Adrenal gland (tissue), 9 donors: ENCODE measurements at regions not wholly inside any gene's neighbourhood (a gene's known extent, or its start where the extent isn't known, plus 50 kb on each side); places are given as distances from the start of the nearest gene placed in this dataset.

Experiments used
- DNase-seq, 7 donors: peaks; one replicate each; pipeline ENCODE4 v3.0.0-alpha.2; 2019 to 2020
- H3K27ac ChIP-seq, 5 donors: fragments of 200-600 bp; sonication (generic) in 4 of 5; 1 replicate in 3 of 5; 2 replicates in 2 of 5; pipeline versions ENCODE4 v1.5.1 to v1.8.0; 2016 to 2020; ENCODE audit warnings: mild to moderate bottlenecking in 1 of 5
- H3K27me3 ChIP-seq: fragments of 200-600 bp; 2 replicates; pipeline ENCODE4 v1.8.0; 2021
- H3K36me3 ChIP-seq, 2 donors: fragments of 200-600 bp; replicated peaks in 1 of 2; 1 replicate in 1 of 2; 2 replicates in 1 of 2; pipeline versions ENCODE4 v1.5.1 to v1.8.0; 2018 to 2022
- H3K4me1 ChIP-seq, 2 donors: fragments of 200-600 bp; replicated peaks in 1 of 2; 1 replicate in 1 of 2; 2 replicates in 1 of 2; pipeline versions ENCODE4 v1.5.1 to v1.8.0; 2018 to 2021
- H3K4me3 ChIP-seq, 4 donors: fragments of 200-600 bp; sonication (generic) in 3 of 4; one replicate each; pipeline ENCODE4 v1.5.1; 2016 to 2018
- H3K9me3 ChIP-seq, 3 donors: fragments of 200-600 bp; sonication (generic) in 1 of 3; replicated peaks in 1 of 3; 1 replicate in 2 of 3; 2 replicates in 1 of 3; pipeline versions ENCODE4 v1.5.1 to v1.8.0; 2016 to 2021
- CTCF ChIP-seq, 6 experiments: fragments of 450-650 bp in 4 of 6; fragments of 200-600 bp in 2 of 6; sonication (generic) in 1 of 6; IDR thresholded peaks; 1 replicate in 5 of 6; 2 replicates in 1 of 6; pipeline versions ENCODE4 v1.5.1 to v1.8.0; 2016 to 2021; ENCODE audit warnings: antibody characterized with exemption in 6 of 6, mild to moderate bottlenecking in 2 of 6, moderate library complexity in 1 of 6
- POLR2A ChIP-seq, 2 donors: fragments of 450-650 bp; IDR thresholded peaks; one replicate each; pipeline ENCODE4 v1.6.1; 2017; ENCODE audit warnings: antibody characterized with exemption in 2 of 2, mild to moderate bottlenecking in 2 of 2, moderate library complexity in 1 of 2
- WGBS, 4 donors: extraction: QIAGEN DNeasy Blood & Tissue Kit in 2 of 4; methylation state at CpG; one replicate each; pipeline versions ENCODE4 v1.1.5 to v1.1.7; 2013 to 2017; 5-methylcytosine and 5-hydroxymethylcytosine counted together
- intact Hi-C, 2 donors: fragments of 100-400 bp; cut with DNase I; formaldehyde crosslinking; loops; one replicate each; pipeline versions ENCODE4 v1.14.1 to v1.15.0; 2022 to 2023
- donor health status: healthy with polysubstance abuse.
- donor health status: Bipolar disorder and iron deficiency.
- donor health status: DM: yes; HTN: yes; CAD: no.
- donor health status: DM: no; HTN: no; CAD: no.
- donor health status: DM: no; HTN: no; CAD: no.

GRCh38 chr4:129672941-129673340, 577.0 kb downstream of the C4orf33 start:
- Histone ChIP-seq H3K4me3 (no peak overlapping the region), H3K27me3 (no peaks in the 10 kb centered on the region), H3K4me1 (no peaks in the 10 kb centered on the region), H3K36me3 (no peaks in the 10 kb centered on the region), H3K9me3 (no peaks in the 10 kb centered on the region), H3K27ac (no peak overlapping the region)
- intact Hi-C loops: no loop called here
- TF ChIP-seq CTCF (IDR thresholded peaks at IDR 0.05) (no peak), POLR2A (IDR thresholded peaks at IDR 0.05) (no peak)
- DNase-seq: no peak

GRCh38 chr4:129675036-129675435, 579.1 kb downstream of the C4orf33 start:
- no peak for TF ChIP-seq CTCF (IDR thresholded peaks at IDR 0.05)
- TF ChIP-seq POLR2A (IDR thresholded peaks at IDR 0.05): no peak

GRCh38 chr4:129676934-129677333, 581.0 kb downstream of the C4orf33 start:
- Histone ChIP-seq H3K9me3 (no peaks in the 10 kb centered on the region), H3K27me3 (no peaks in the 10 kb centered on the region), H3K36me3 (no peaks in the 10 kb centered on the region), H3K4me3 (no peak overlapping the region), H3K4me1 (no peaks in the 10 kb centered on the region), H3K27ac (no peak overlapping the region)
- DNase-seq: no peak
- intact Hi-C loops: no loop called here
- TF ChIP-seq CTCF (IDR thresholded peaks at IDR 0.05) (no peak), POLR2A (IDR thresholded peaks at IDR 0.05) (no peak)
- WGBS, 4 donors: 91 to 93% (median 92%) methylated on average over 3 to 4 of the region's 4 CpGs

More at GRCh38 chr4:129675036-129675435, 579.1 kb downstream of the C4orf33 start:
- H3K9me3 ChIP-seq: no peaks in the 10 kb centered on the region
- no peak overlapping the region for H3K27ac ChIP-seq
- intact Hi-C loops: no loop called here
- H3K4me3 ChIP-seq: no peak overlapping the region
- no peaks in the 10 kb centered on the region for H3K27me3 ChIP-seq
- no peak for DNase-seq
- 89 to 100% (median 98%) methylated on average over 1 of the region's 1 CpG for WGBS, 4 donors
- no peaks in the 10 kb centered on the region for H3K36me3 ChIP-seq
- no peaks in the 10 kb centered on the region for H3K4me1 ChIP-seq

GRCh38 chr4:129682586-129682985, 586.6 kb downstream of the C4orf33 start:
- TF ChIP-seq CTCF (IDR thresholded peaks at IDR 0.05) (no peak), POLR2A (IDR thresholded peaks at IDR 0.05) (no peak)
- no peak for DNase-seq
- intact Hi-C loops: no loop called here
- Histone ChIP-seq H3K4me3 (no peak overlapping the region), H3K4me1 (no peaks in the 10 kb centered on the region), H3K27me3 (no peaks in the 10 kb centered on the region), H3K27ac (no peak overlapping the region), H3K36me3 (no peaks in the 10 kb centered on the region), H3K9me3 (no peaks in the 10 kb centered on the region)
- 42 to 60% (median 50%) methylated on average over 1 of the region's 1 CpG for WGBS, 4 donors
